ENCODE measurements at regions not wholly inside any gene's neighbourhood (a gene's known extent, or its start where the extent isn't known, plus 50 kb on each side); places are given as distances from the start of the nearest gene placed in this dataset.

GRCh38 chr2:42971381-42971780 is 179.0 kb upstream of the HAAO start:
- TF ChIP-seq, protein P1, sequence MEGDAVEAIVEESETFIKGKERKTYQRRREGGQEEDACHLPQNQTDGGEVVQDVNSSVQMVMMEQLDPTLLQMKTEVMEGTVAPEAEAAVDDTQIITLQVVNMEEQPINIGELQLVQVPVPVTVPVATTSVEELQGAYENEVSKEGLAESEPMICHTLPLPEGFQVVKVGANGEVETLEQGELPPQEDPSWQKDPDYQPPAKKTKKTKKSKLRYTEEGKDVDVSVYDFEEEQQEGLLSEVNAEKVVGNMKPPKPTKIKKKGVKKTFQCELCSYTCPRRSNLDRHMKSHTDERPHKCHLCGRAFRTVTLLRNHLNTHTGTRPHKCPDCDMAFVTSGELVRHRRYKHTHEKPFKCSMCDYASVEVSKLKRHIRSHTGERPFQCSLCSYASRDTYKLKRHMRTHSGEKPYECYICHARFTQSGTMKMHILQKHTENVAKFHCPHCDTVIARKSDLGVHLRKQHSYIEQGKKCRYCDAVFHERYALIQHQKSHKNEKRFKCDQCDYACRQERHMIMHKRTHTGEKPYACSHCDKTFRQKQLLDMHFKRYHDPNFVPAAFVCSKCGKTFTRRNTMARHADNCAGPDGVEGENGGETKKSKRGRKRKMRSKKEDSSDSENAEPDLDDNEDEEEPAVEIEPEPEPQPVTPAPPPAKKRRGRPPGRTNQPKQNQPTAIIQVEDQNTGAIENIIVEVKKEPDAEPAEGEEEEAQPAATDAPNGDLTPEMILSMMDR (conservative IDR thresholded peaks at IDR 0.05; ENCODE audit: low read depth, low read length) = no peak
- no peak for TF ChIP-seq EZH2 (IDR thresholded peaks at IDR 0.05; ENCODE audit: borderline replicate concordance, low read depth, low read length, poor library complexity, severe bottlenecking)
